ENCODE measurements at regions not wholly inside any gene's neighbourhood (a gene's known extent, or its start where the extent isn't known, plus 50 kb on each side); places are given as distances from the start of the nearest gene placed in this dataset.

DNA sequence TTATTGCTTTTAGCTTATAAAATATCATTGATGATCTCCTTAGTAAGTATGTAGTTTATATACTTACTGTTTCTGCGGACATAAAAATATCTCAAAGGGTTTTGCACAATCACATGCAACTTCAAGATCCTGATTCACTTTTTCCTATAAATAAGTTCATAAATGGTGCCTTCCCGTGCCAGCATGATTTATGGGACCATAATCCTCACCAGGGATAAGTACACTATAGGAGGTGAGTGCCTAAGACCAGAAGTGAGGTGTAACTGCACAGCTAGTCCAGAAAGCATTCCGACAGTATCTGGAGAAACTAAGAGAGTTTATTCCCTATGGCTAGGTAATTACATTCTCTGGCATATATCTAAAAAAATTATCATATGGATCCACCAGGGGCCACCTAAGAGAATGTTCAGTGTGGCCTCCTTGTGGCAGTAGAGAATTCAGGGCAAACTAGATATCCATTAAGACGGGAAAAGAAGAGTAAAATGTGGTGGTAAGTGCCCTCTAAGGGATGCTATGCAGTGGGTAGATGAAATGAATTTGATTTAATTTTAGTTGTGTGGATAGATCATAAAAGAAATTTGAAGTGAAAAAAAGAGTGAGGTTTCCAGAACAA lies 402.5 kb upstream of the SLC24A2 start:
- no peak for DNase-seq

- DNase-seq, result no peak
Measured at GRCh38 chr9:20189871-20190270, 401.0 kb upstream of the SLC24A2 start.

GRCh38 chr9:20188616-20189369 lies 400.0 kb upstream of the SLC24A2 start:
- DNase-seq, result no peak

DNA sequence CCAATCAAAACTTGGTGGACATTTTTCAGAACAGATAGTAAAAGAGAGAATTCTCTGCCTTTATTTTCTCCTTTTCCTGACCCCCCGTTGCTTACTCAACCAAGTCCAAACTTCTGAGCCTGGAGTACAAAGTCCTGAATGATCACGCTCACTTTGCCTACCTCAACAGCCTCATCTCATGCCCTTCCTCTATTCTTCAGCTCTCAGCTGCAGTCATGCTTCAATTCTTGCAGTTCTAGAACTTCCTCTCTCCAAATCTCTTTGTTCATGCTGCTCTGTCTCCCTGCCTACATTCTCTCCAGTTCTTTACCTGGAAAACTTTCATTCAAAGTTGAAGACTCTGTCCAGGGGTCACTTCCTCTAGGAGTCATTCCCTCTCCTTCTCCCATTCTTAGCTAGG lies 398.5 kb upstream of the SLC24A2 start:
- no peak for DNase-seq

DNA sequence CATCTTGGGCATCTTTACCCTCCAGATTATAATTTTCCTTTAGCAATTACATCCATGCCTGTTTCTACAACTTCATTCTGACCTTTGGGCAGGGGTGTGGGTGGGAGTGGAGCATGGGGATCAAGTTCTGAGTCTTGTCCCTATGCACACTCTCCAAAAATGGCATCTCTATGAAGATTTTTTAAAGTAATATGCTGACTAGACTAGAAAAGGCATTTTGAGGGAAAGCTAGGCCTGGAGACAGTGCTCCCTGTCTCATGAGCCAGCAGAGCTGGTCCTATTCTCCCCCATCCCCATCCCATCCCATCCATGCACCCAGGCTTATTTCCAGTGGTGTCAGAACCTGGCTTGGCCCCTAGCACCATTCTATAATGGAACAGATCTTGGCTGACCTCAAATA lies 398.0 kb upstream of the SLC24A2 start:
- DNase-seq, result no peak

- DNase-seq, result no peak
Measured at GRCh38 chr9:20186231-20186630, 397.4 kb upstream of the SLC24A2 start.

DNA sequence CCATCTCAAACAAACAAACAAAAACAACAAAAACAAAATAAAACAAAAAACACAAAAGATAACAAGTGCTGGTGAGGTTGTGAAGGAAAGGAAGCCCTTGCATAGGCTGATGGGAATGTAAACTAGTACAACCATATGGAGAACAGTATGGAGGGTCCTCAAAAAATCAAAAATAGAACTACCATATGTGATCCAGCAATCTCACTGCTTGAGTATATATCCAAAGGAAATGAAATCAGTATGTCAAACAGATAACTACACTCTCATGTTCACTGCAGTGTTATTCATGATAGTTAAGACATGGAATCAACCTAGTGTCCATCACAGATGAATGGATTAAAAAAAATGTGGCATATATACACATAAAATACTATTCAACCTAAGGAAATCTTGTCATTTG lies 395.7 kb upstream of the SLC24A2 start:
- DNase-seq, result no peak

DNA sequence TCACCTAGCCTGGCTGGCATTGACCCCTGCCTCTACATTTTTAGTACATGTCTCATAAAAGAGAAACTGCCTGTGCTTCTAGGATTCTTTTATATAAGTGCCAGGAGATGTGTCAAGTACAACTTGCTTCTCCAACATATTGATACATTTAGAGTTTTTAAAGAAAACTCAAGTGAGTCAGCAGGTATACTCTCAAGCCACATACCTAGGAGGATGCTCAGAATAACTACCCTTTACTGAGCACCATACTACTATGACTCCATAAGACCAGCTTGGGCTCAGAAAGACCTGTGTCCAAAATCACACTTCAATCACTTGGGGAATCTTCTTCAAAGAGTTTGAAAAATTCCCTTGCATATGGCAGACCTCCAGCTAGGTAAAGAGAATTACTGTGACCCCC lies 389.8 kb upstream of the SLC24A2 start:
- no peak for DNase-seq

GRCh38 chr9:20178197-20178596 lies 389.4 kb upstream of the SLC24A2 start:
- DNase-seq, result no peak

DNA sequence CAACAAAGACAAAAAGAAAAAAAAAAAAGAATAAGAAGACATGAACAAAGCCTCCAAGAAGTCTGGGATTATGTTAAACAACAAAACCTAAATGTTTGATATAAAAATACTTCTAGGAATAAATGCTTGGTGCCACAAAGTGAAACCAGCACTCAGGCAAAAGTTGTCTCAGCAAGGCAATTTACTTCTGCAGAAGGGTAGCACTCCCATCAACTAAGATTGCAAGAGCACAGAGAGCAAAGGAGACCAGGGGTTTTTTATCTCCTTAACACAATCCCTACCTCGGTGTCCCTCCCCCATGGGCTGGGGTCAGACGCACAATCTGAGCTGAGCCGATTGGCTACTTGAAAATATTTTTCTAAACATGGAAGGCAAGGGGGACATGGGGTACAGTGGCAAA lies 381.3 kb upstream of the SLC24A2 start:
- DNase-seq, result no peak

DNA sequence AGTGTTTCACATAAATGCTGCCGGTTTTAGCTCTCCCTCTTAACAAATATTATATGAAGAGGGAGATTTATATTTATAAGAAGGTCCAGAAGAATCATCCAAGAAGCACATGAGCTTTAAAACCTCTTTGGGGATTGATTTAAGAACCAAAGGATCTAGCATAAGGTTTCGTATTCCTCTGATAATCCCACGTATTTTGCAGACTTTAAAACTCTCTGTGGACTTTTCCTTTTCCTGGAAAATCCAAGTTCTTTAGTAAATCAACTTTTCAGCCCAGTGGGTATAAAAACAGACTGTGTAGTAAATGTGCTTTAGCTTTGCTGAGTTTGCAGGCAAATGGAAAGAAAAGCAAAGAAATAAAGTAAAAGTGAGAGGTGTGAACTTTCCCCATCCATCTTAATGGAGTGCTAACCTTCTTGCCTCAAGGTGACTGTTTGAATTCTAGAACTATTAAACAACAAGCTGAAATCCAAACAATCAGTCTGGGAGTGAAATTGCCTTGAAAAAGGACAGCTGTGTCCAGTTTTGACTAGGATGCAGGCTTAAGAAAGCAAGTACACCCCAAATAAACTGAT lies 363.4 kb upstream of the SLC24A2 start:
- no peak for DNase-seq

DNA sequence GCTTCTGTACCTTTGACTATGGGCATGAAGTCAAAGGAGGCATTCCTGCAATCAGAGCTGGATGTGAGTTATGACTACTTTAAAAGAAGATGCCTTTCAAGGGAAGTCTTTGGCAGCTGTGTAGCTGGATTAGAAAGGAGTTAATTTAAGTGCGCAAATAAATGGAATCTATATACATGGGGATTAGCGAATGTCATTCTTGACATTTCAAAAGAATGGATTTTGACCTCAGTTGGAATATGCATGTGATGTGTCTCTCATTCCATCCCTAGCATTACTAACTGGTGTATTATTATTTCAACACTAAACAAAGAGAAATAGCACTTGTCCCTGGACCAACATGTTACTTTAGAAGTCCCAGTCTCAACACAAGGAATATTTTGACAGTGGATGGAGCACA lies 359.6 kb upstream of the SLC24A2 start:
- DNase-seq, result no peak

DNA sequence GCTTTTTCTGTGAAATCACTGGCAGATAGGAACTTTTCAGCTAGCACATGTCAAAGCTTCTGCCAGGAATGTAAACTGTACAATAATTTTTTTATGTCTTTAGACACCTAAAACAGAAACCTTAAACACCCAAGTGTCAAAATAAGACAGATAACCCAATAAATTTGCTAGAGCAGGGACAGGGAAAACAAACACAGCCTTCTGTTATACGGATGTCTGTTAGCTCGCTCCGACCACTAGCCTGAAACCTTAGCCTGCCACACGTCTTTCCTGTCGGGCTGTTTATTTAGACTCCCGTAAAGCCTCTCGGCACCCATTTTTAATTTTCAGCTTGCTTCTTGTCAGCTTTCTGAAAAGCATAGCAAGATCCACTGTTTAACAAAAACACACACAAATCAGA lies 355.4 kb upstream of the SLC24A2 start:
- DNase-seq, result no peak

- DNase-seq, result no peak
Measured at GRCh38 chr9:20139763-20140290, 351.0 kb upstream of the SLC24A2 start.

DNA sequence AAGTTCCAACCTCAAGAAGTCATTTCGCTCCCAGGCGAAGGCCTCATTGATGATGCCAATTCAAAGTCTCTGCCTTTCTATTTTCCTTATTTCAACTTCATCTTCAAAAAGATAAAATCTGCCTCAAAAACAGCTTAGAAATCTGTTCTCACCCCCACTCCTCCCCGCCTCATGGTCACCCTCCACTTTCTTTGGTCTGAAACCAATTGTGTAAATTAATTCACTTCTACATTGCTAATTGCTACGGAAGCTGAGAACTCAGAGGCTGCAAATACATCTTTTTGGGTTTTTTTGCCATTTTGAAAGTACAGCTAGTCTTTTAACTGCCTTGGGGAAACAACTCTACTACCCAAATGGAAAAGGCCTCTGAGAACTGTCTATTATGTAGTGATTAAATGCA lies 350.0 kb upstream of the SLC24A2 start:
- no peak for DNase-seq

GRCh38 chr9:20138116-20138515 lies 349.3 kb upstream of the SLC24A2 start:
- DNase-seq, result no peak

DNA sequence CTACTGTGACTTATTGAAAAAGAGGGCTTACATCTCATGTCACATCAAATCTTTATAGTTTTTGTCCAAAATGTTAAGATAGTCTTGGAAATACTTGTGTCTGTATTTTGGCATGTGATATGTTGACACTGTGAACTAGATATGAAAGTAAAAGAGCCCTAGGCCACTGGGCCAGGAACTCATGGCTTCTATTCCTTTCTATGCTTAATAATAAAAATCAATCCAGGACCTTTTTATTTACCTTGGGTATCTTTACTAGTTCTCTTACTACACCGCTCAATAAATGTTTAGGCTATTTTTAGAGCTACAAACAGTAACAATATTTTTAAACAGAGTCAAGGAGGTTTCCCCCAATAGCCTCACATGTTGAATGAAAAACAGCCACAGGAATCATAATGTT lies 348.6 kb upstream of the SLC24A2 start:
- DNase-seq, result no peak

DNA sequence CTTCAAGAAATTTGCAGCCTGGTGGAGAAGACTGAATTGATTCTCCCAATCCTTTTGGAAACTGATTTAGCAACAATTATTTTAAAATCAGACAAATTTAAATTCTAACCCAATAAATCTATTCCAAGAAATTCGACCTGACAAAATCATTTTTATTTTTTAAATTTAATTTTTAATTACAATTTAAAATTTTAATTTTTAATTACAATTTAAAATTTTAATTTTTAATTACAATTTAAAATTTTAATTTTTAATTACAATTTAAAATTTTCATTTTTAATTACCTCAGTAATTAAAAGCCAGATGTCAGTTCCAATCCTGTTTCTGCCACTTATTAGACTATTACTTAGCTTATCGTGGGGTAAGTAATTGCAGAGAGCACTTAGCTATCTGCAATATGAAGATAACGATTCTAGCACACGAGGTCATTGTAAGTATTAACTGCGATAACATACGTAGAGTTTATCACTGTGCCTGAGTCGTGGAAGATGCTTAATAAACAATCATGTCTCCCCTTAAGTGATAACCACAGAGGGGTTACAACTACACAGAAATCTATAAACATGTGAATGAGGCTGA lies 346.4 kb upstream of the SLC24A2 start:
- DNase-seq, result no peak

- DNase-seq, result no peak
Measured at GRCh38 chr9:20125727-20126126, 336.9 kb upstream of the SLC24A2 start.

GRCh38 chr9:20119566-20119965 lies 330.7 kb upstream of the SLC24A2 start:
- no peak for DNase-seq

GRCh38 chr9:20117986-20118385 lies 329.1 kb upstream of the SLC24A2 start:
- no peak for DNase-seq

DNA sequence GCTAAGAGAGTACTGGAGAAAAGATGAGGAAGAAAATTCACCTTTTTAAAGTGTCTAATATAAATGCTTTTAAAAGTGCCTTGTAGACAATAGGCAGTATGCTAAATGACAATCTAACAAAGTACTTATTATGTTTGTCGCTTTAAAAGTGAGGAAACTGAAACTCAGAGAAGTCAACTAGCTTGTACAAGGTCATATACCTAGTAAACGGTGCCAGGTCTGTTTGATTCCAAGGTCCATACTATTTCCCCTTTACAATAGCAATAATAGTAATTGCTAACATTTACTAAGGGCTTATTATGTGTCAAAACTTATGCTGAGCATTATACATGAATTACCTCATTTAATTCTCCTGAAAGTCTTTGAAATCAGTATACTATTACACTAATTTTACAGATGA lies 328.6 kb upstream of the SLC24A2 start:
- DNase-seq, result no peak

- no peak for DNase-seq
Measured at GRCh38 chr9:20114974-20115373, 326.1 kb upstream of the SLC24A2 start.

GRCh38 chr9:20112205-20112783 lies 323.5 kb upstream of the SLC24A2 start:
- no peak for DNase-seq
